HEK293 (cell line): ENCODE measurements at regions not wholly inside any gene's neighbourhood (a gene's known extent, or its start where the extent isn't known, plus 50 kb on each side); places are given as distances from the start of the nearest gene placed in this dataset.

ENCODE experiments used
- FEZF1 ChIP-seq: fragments of 450-650 bp; formaldehyde crosslinking; IDR thresholded peaks from 2 replicates; pipeline ENCODE4 v1.5.1; 2016; ENCODE audit warnings: missing biosample characterization, missing genetic modification characterization
- GFI1B ChIP-seq: fragments of 450-650 bp; formaldehyde crosslinking; IDR thresholded peaks from 2 replicates; pipeline ENCODE4 v1.5.1; 2016; ENCODE audit warnings: missing biosample characterization, missing genetic modification characterization
- HIC1 ChIP-seq: fragments of 450-650 bp; formaldehyde crosslinking; IDR thresholded peaks from 2 replicates; pipeline ENCODE4 v1.5.1; 2016; ENCODE audit warnings: missing biosample characterization, missing genetic modification characterization
- IKZF3 ChIP-seq: fragments of 450-650 bp; IDR thresholded peaks from 2 replicates; pipeline ENCODE4 v1.5.0; 2018; ENCODE audit warnings: missing biosample characterization, mild to moderate bottlenecking, missing genetic modification characterization, moderate library complexity
- INSM2 ChIP-seq: fragments of 450-650 bp; formaldehyde crosslinking; IDR thresholded peaks from 2 replicates; pipeline ENCODE4 v1.5.1; 2016; ENCODE audit warnings: missing biosample characterization, missing genetic modification characterization
- KLF9 ChIP-seq: fragments of 450-650 bp; formaldehyde crosslinking; IDR thresholded peaks from 2 replicates; pipeline ENCODE4 v1.5.1; 2016; ENCODE audit warnings: missing biosample characterization, missing genetic modification characterization, low read depth
- MYNN ChIP-seq: fragments of 450-650 bp; formaldehyde crosslinking; IDR thresholded peaks from 2 replicates; pipeline ENCODE4 v1.5.1; 2016; ENCODE audit warnings: missing biosample characterization, missing genetic modification characterization, borderline replicate concordance
- PATZ1 ChIP-seq: fragments of 450-650 bp; formaldehyde crosslinking; IDR thresholded peaks from 2 replicates; pipeline ENCODE4 v1.5.1; 2016; ENCODE audit warnings: missing biosample characterization, missing genetic modification characterization
- REPIN1 ChIP-seq: fragments of 450-650 bp; formaldehyde crosslinking; IDR thresholded peaks from 2 replicates; pipeline ENCODE4 v1.5.1; 2017; ENCODE audit warnings: missing biosample characterization, missing genetic modification characterization, low read depth
- REST ChIP-seq: fragments of 450-650 bp; formaldehyde crosslinking; IDR thresholded peaks from 2 replicates; pipeline ENCODE4 v1.5.1; 2016; ENCODE audit warnings: missing biosample characterization, missing genetic modification characterization
- SETDB1 ChIP-seq: IDR thresholded peaks from one replicate; pipeline ENCODE4 v1.6.1; 2017; ENCODE audit warnings: mild to moderate bottlenecking, low read length, moderate library complexity, mixed read lengths; ENCODE audit not compliant: insufficient read length
- WT1 ChIP-seq: fragments of 450-650 bp; formaldehyde crosslinking; IDR thresholded peaks from 2 replicates; pipeline ENCODE4 v1.5.1; 2016; ENCODE audit warnings: missing biosample characterization, missing genetic modification characterization
- ZBTB20 ChIP-seq: fragments of 450-650 bp; formaldehyde crosslinking; IDR thresholded peaks from 2 replicates; pipeline ENCODE4 v1.5.1; 2016; ENCODE audit warnings: missing biosample characterization, missing genetic modification characterization
- ZBTB8A ChIP-seq: fragments of 450-650 bp; formaldehyde crosslinking; IDR thresholded peaks from 2 replicates; pipeline ENCODE4 v1.5.1; 2016; ENCODE audit warnings: missing biosample characterization, missing genetic modification characterization
- ZFP37 ChIP-seq: fragments of 450-650 bp; formaldehyde crosslinking; IDR thresholded peaks from 2 replicates; pipeline ENCODE4 v1.5.1; 2016; ENCODE audit warnings: missing biosample characterization, missing genetic modification characterization
- ZNF112 ChIP-seq: fragments of 450-650 bp; formaldehyde crosslinking; IDR thresholded peaks from 2 replicates; pipeline ENCODE4 v1.5.0; 2017; ENCODE audit warnings: missing biosample characterization, missing genetic modification characterization
- ZNF16 ChIP-seq: fragments of 450-650 bp; formaldehyde crosslinking; IDR thresholded peaks from 2 replicates; pipeline ENCODE4 v1.5.1; 2016; ENCODE audit warnings: low read depth, missing biosample characterization, missing genetic modification characterization
- ZNF214 ChIP-seq: fragments of 450-650 bp; formaldehyde crosslinking; IDR thresholded peaks from 2 replicates; pipeline ENCODE4 v1.5.1; 2017; ENCODE audit warnings: missing biosample characterization, mild to moderate bottlenecking, missing genetic modification characterization, borderline replicate concordance
- ZNF404 ChIP-seq: fragments of 450-650 bp; formaldehyde crosslinking; IDR thresholded peaks from 2 replicates; pipeline ENCODE4 v1.5.1; 2017; ENCODE audit warnings: missing biosample characterization, missing genetic modification characterization
- ZNF473 ChIP-seq: fragments of 450-650 bp; formaldehyde crosslinking; IDR thresholded peaks from 2 replicates; pipeline ENCODE4 v1.5.1; 2017; ENCODE audit warnings: missing biosample characterization, missing genetic modification characterization
- ZNF513 ChIP-seq: fragments of 450-650 bp; IDR thresholded peaks from 2 replicates; pipeline ENCODE4 v1.5.1; 2018; ENCODE audit warnings: missing biosample characterization, missing genetic modification characterization
- ZNF555 ChIP-seq: fragments of 450-650 bp; formaldehyde crosslinking; conservative IDR thresholded peaks from 2 replicates; pipeline ENCODE4 v1.5.1; 2017; ENCODE audit warnings: missing biosample characterization, mild to moderate bottlenecking, missing genetic modification characterization, inconsistent platforms
- ZNF571 ChIP-seq: fragments of 450-650 bp; formaldehyde crosslinking; IDR thresholded peaks from 2 replicates; pipeline ENCODE4 v1.5.0; 2017; ENCODE audit warnings: missing biosample characterization, missing genetic modification characterization
- ZSCAN5A ChIP-seq: fragments of 450-650 bp; formaldehyde crosslinking; IDR thresholded peaks from 2 replicates; pipeline ENCODE4 v1.5.1; 2016; ENCODE audit warnings: missing biosample characterization, missing genetic modification characterization

GRCh38 chr10:21292763-21293517 is 232.5 kb downstream of the SKIDA1 start (continued):
- TF ChIP-seq ZNF555 (tag by site-specific recombination) = no peak
- TF ChIP-seq REPIN1 (tag by site-specific recombination) = no peak
- 0 out of 2 replicates have a peak, but pooled peaks have one; percentile 26 for TF ChIP-seq ZFP37 (tag by site-specific recombination)
- TF ChIP-seq ZNF112 (tag by site-specific recombination) = no peak
- no peak for TF ChIP-seq ZNF473
- no peak for TF ChIP-seq REST (tag by site-specific recombination)
- no peak for TF ChIP-seq ZNF16 (tag by site-specific recombination)
- TF ChIP-seq SETDB1 = no peak
- TF ChIP-seq HIC1 (tag by site-specific recombination) = peak; percentile 72
- peak; percentile 69; the same call in 1 of the 2 replicates for TF ChIP-seq INSM2
- peak; percentile 75 for TF ChIP-seq IKZF3 (tag by site-specific recombination)
- no peak for TF ChIP-seq GFI1B (tag by site-specific recombination)
- no peak for TF ChIP-seq ZNF404 (tag by site-specific recombination)
- TF ChIP-seq PATZ1 = 0 out of 2 replicates have a peak, but pooled peaks have one; percentile 26
- no peak for TF ChIP-seq KLF9
- no peak; the same call in 1 of the 2 replicates for TF ChIP-seq ZNF513 (tag by site-specific recombination)
- TF ChIP-seq FEZF1 (tag by site-specific recombination) = peak; percentile 88
- TF ChIP-seq ZSCAN5A (tag by site-specific recombination) = no peak
- peak; percentile 69 for TF ChIP-seq WT1 (tag by site-specific recombination)
- TF ChIP-seq ZBTB20 (tag by site-specific recombination) = no peak
- TF ChIP-seq ZNF214 (tag by site-specific recombination) = no peak
- TF ChIP-seq ZBTB8A (tag by site-specific recombination) = no peak; the same call in 1 of the 2 replicates
- no peak for TF ChIP-seq MYNN (tag by site-specific recombination)
- no peak for TF ChIP-seq ZNF571 (tag by site-specific recombination)
